CD4-positive, alpha-beta T cell treated with Interferon alpha-2 for 1 hour (primary cell): ENCODE measurements at regions not wholly inside any gene's neighbourhood (a gene's known extent, or its start where the extent isn't known, plus 50 kb on each side); places are given as distances from the start of the nearest gene placed in this dataset.
"Not testable (repeated sequence)": the region's sequence is repeated elsewhere in the genome, so short reads cannot be mapped to it uniquely, and the experiment has no call there.

Source experiments
- DNase-seq, 2 donors: peaks; one replicate each; pipeline ENCODE4 v3.0.0-alpha.2; 2020 to 2022

GRCh38 chr4:115292320-115293092, 179.1 kb upstream of the NDST4 start:
- DNase-seq: no peak

- no peak for DNase-seq
Observed at GRCh38 chr4:115287426-115287825, 174.0 kb upstream of the NDST4 start.

- no peak for DNase-seq
Observed at GRCh38 chr4:115279330-115279729, 165.9 kb upstream of the NDST4 start.

- DNase-seq: no peak
Observed at GRCh38 chr4:115278830-115279229, 165.4 kb upstream of the NDST4 start.

GRCh38 chr4:115275615-115276014, 162.2 kb upstream of the NDST4 start:
- DNase-seq: no peak

- peak in 1 of 2 donors; percentile 23 for DNase-seq
Observed at GRCh38 chr4:115274545-115274944, 161.1 kb upstream of the NDST4 start.

GRCh38 chr4:115272594-115272993, 159.2 kb upstream of the NDST4 start:
- no peak for DNase-seq

GRCh38 chr4:115272185-115272584, 158.8 kb upstream of the NDST4 start:
- no peak for DNase-seq

- no peak for DNase-seq
Observed at GRCh38 chr4:115260195-115260594, 146.8 kb upstream of the NDST4 start.

GRCh38 chr4:115259642-115260041, 146.2 kb upstream of the NDST4 start:
- no peak for DNase-seq

GRCh38 chr4:115249808-115250207, 136.4 kb upstream of the NDST4 start:
- no peak for DNase-seq

GRCh38 chr4:115234405-115235093, 121.1 kb upstream of the NDST4 start:
- peak in 1 of 2 donors; percentile 2 for DNase-seq

- no peak for DNase-seq
Observed at GRCh38 chr4:115233600-115233999, 120.2 kb upstream of the NDST4 start.

GRCh38 chr4:115229873-115230272, 116.5 kb upstream of the NDST4 start:
- no peak for DNase-seq

GRCh38 chr4:115228851-115229250, 115.4 kb upstream of the NDST4 start:
- no peak for DNase-seq

- no peak for DNase-seq
Observed at GRCh38 chr4:115222061-115222460, 108.6 kb upstream of the NDST4 start.

- no peak for DNase-seq
Observed at GRCh38 chr4:115219862-115220261, 106.4 kb upstream of the NDST4 start.

GRCh38 chr4:115219315-115219860, 106.0 kb upstream of the NDST4 start:
- DNase-seq: no peak

- DNase-seq: no peak
Observed at GRCh38 chr4:115215935-115216334, 102.5 kb upstream of the NDST4 start.

GRCh38 chr4:115213716-115214115, 100.3 kb upstream of the NDST4 start:
- DNase-seq: no peak

- DNase-seq: no peak
Observed at GRCh38 chr4:115201042-115201330, 87.6 kb upstream of the NDST4 start.

GRCh38 chr4:115200201-115201041, 87.0 kb upstream of the NDST4 start:
- DNase-seq: not testable (repeated sequence)

GRCh38 chr4:115194612-115195011, 81.2 kb upstream of the NDST4 start:
- not testable (repeated sequence) for DNase-seq
